ENCODE measurements at regions not wholly inside any gene's neighbourhood (a gene's known extent, or its start where the extent isn't known, plus 50 kb on each side); places are given as distances from the start of the nearest gene placed in this dataset.

DNA sequence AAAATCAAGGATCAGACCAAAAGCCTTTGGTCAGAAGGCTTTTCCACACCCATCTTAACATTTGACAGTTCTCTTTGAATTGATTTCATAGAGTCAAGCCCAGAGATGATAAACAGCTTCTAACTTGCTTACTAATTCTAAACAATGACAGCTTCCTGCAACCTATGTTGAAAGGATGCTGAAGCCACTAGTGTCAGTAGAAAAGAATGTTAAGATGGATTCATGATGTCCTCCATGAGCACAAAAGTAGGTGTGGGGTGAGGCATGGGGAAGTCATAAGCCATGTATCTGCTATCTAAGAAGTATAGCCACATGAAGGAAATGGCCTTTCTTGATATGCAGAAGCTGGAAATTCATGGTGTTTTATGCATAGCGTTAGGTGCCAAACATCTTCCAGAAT is 269.3 kb downstream of the DHX15 start (continued):
- TF ChIP-seq ATF7 (IDR thresholded peaks at IDR 0.05) (no peak), KAT2B (IDR thresholded peaks at IDR 0.05; ENCODE audit: low read depth, low read length) (no peak), HDGF (IDR thresholded peaks at IDR 0.05) (no peak), ZC3H4 (CRISPR knock-in tag; IDR thresholded peaks at IDR 0.05; ENCODE audit: borderline replicate concordance) (no peak)
- TF ChIP-seq, protein P1, sequence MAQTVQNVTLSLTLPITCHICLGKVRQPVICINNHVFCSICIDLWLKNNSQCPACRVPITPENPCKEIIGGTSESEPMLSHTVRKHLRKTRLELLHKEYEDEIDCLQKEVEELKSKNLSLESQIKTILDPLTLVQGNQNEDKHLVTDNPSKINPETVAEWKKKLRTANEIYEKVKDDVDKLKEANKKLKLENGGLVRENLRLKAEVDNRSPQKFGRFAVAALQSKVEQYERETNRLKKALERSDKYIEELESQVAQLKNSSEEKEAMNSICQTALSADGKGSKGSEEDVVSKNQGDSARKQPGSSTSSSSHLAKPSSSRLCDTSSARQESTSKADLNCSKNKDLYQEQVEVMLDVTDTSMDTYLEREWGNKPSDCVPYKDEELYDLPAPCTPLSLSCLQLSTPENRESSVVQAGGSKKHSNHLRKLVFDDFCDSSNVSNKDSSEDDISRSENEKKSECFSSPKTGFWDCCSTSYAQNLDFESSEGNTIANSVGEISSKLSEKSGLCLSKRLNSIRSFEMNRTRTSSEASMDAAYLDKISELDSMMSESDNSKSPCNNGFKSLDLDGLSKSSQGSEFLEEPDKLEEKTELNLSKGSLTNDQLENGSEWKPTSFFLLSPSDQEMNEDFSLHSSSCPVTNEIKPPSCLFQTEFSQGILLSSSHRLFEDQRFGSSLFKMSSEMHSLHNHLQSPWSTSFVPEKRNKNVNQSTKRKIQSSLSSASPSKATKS (CRISPR knock-in tag; IDR thresholded peaks at IDR 0.05), result no peak

DNA sequence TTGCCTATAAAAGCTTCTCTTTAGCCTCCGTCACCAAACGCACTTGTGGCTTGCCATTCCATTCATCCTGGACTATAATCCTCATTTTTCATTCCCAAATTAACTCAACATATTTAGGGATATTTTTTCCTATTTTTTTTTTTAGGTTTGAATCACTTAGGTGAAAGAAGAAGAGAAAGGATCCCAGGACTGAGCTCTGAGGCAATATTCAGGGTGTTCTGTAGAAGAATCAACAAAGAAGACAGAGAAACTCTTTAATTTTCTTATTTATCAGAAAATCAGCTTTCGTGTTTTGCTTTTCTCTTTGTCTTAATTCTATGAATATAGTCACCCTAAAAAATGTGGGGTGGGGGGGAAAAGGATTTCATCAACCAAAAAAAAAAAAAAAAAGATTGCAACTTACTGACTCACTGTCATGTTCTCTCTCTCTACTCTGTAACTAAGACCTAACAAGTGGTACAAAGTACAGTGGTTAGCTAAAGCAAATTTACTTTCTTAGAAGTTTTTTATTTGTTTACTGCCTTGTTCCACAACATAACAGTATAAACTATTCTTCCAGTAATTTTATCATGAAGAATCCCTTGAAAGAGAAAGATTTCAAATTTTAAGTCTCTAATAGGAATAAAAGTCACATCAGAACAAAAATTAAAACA is 272.0 kb downstream of the DHX15 start:
- H2AFZ ChIP-seq (ENCODE audit: low read depth, low read length), result no peak overlapping the region
- CTCF ChIA-PET (ENCODE audit: low intra/inter-chr PET ratio), result no interaction called here
- H3K9me3 ChIP-seq (replicated peaks; ENCODE audit: control insufficient read depth, insufficient read depth, low read depth, low read length), result no peaks in the 10 kb centered on the region
- H3K4me3 ChIP-seq, result no peak overlapping the region
- no peaks in the 10 kb centered on the region for H3K36me3 ChIP-seq (ENCODE audit: control insufficient read depth, insufficient read depth, low read length)
- 0% methylated on average over 3 of the region's 3 CpGs for WGBS (ENCODE audit: insufficient coverage, low coverage, missing lambda C conversion rate)
- no peak for DNase-seq (ENCODE audit: extremely low read depth in 1 of 4, low spot score in 3 of 4)
- in situ Hi-C loops (cut with MboI) (no loop called here), intact Hi-C loops (cut with micrococcal nuclease) (no loop called here)
- POLR2A ChIA-PET, result interaction anchor here (1.1 to 1.2 kb wide), 2 partner anchors 12 to 37 kb away, joined by 3 read pairs; no protein-coding TSS in a partner anchor
- no peaks in the 10 kb centered on the region for H3K9me1 ChIP-seq (ENCODE audit: control insufficient read depth, insufficient read depth, low read length)
- no TSS peak for BruUV-seq (replicated peaks)
- H3K27ac ChIP-seq (ENCODE audit: extremely low read depth, low read depth, low read length), result no peak overlapping the region
- no peak for ATAC-seq
- H3K79me2 ChIP-seq (ENCODE audit: control insufficient read depth, insufficient read depth, low read length), result no peaks in the 10 kb centered on the region
- H3K4me1 ChIP-seq (replicated peaks in 1 of 2; ENCODE audit: control insufficient read depth in 2 of 2, insufficient read depth in 2 of 2, low read length in 2 of 2), result no peaks in the 10 kb centered on the region
- H4K20me1 ChIP-seq (replicated peaks; ENCODE audit: control insufficient read depth, insufficient read depth, low read length), result no peaks in the 10 kb centered on the region
- FAIRE-seq, result no peak
- no peak overlapping the region for H3K9ac ChIP-seq (ENCODE audit: insufficient read depth in 1 of 2, low read depth in 2 of 2, low read length in 2 of 2)
- no peak overlapping the region for H3K4me2 ChIP-seq (ENCODE audit: insufficient read depth, low read length)
- H3K27me3 ChIP-seq (ENCODE audit: control insufficient read depth in 2 of 2, insufficient read depth in 2 of 2, low read length in 2 of 2), result no peaks in the 10 kb centered on the region
- TF ChIP-seq CXXC5 (CRISPR knock-in tag; IDR thresholded peaks at IDR 0.05), result no peak
- TF ChIP-seq CREBBP (IDR thresholded peaks at IDR 0.05; ENCODE audit: low read depth, low read length), result no peak
- TF ChIP-seq TCF3 (CRISPR knock-in tag; IDR thresholded peaks at IDR 0.05), result no peak
- no peak for TF ChIP-seq STAG1 (CRISPR knock-in tag; IDR thresholded peaks at IDR 0.05; ENCODE audit: borderline replicate concordance)
- no peak for TF ChIP-seq EGR1 (conservative IDR thresholded peaks at IDR 0.05)
- no peak for TF ChIP-seq BACH1 (tag; IDR thresholded peaks at IDR 0.05)
- TF ChIP-seq, protein P2, sequence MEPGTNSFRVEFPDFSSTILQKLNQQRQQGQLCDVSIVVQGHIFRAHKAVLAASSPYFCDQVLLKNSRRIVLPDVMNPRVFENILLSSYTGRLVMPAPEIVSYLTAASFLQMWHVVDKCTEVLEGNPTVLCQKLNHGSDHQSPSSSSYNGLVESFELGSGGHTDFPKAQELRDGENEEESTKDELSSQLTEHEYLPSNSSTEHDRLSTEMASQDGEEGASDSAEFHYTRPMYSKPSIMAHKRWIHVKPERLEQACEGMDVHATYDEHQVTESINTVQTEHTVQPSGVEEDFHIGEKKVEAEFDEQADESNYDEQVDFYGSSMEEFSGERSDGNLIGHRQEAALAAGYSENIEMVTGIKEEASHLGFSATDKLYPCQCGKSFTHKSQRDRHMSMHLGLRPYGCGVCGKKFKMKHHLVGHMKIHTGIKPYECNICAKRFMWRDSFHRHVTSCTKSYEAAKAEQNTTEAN (CRISPR knock-in tag; IDR thresholded peaks at IDR 0.05), result no peak
- TF ChIP-seq ZNF354B (CRISPR knock-in tag; IDR thresholded peaks at IDR 0.05), result no peak
- TF ChIP-seq TCFL5 (CRISPR knock-in tag; conservative IDR thresholded peaks at IDR 0.05), result no peak
- TF ChIP-seq FOXK2 (conservative IDR thresholded peaks at IDR 0.05 in 1 of 2, IDR thresholded peaks at IDR 0.05 in 1 of 2; ENCODE audit: low read depth in 2 of 2), result no peak
- TF ChIP-seq MCM7 (IDR thresholded peaks at IDR 0.05), result no peak
